ENCODE measurements at regions not wholly inside any gene's neighbourhood (a gene's known extent, or its start where the extent isn't known, plus 50 kb on each side); places are given as distances from the start of the nearest gene placed in this dataset.

GRCh38 chr19:27890206-27890605 is 1322.7 kb downstream of the UQCRFS1 start:
- H3K4me1 ChIP-seq (ENCODE audit: control insufficient read depth in 1 of 2, insufficient read depth in 2 of 2, low read length in 2 of 2) = no peaks in the 10 kb centered on the region
- no peaks in the 10 kb centered on the region for H3K36me3 ChIP-seq (ENCODE audit: control insufficient read depth in 1 of 2, insufficient read depth in 2 of 2, low read length in 2 of 2)
- H3K9ac ChIP-seq (ENCODE audit: low read depth in 1 of 2, low read length in 2 of 2) = no peak overlapping the region
- no peaks in the 10 kb centered on the region for H3K27me3 ChIP-seq (ENCODE audit: control insufficient read depth in 1 of 2, insufficient read depth in 2 of 2, low read length in 2 of 2)
- H3K9me3 ChIP-seq (ENCODE audit: control insufficient read depth in 1 of 2, low read length in 2 of 2) = peaks cover 24 to 26% of the 10 kb centered on the region in 2 donors
- no peak overlapping the region for H3K4me3 ChIP-seq (ENCODE audit: low read depth in 1 of 2, low read length in 2 of 2)
- no peak overlapping the region for H3K27ac ChIP-seq (ENCODE audit: low read depth, low read length)

GRCh38 chr19:27889156-27889555 is 1323.8 kb downstream of the UQCRFS1 start:
- Histone ChIP-seq H3K4me3 (ENCODE audit: low read depth in 1 of 2, low read length in 2 of 2) (no peak overlapping the region), H3K4me1 (ENCODE audit: control insufficient read depth in 1 of 2, insufficient read depth in 2 of 2, low read length in 2 of 2) (no peaks in the 10 kb centered on the region), H3K9ac (ENCODE audit: low read depth in 1 of 2, low read length in 2 of 2) (no peak overlapping the region), H3K27ac (ENCODE audit: low read depth, low read length) (no peak overlapping the region), H3K27me3 (ENCODE audit: control insufficient read depth in 1 of 2, insufficient read depth in 2 of 2, low read length in 2 of 2) (no peaks in the 10 kb centered on the region), H3K9me3 (ENCODE audit: control insufficient read depth in 1 of 2, low read length in 2 of 2) (peaks cover 24 to 31% of the 10 kb centered on the region in 2 donors), H3K36me3 (ENCODE audit: control insufficient read depth in 1 of 2, insufficient read depth in 2 of 2, low read length in 2 of 2) (no peaks in the 10 kb centered on the region)

- Histone ChIP-seq H3K4me3 (ENCODE audit: low read depth in 1 of 2, low read length in 2 of 2) (no peak overlapping the region), H3K27me3 (ENCODE audit: control insufficient read depth in 1 of 2, insufficient read depth in 2 of 2, low read length in 2 of 2) (no peaks in the 10 kb centered on the region), H3K9ac (ENCODE audit: low read depth in 1 of 2, low read length in 2 of 2) (no peak overlapping the region), H3K4me1 (ENCODE audit: control insufficient read depth in 1 of 2, insufficient read depth in 2 of 2, low read length in 2 of 2) (no peaks in the 10 kb centered on the region), H3K9me3 (ENCODE audit: control insufficient read depth in 1 of 2, low read length in 2 of 2) (peaks cover 27% of the 10 kb centered on the region in 2 donors), H3K27ac (ENCODE audit: low read depth, low read length) (no peak overlapping the region), H3K36me3 (ENCODE audit: control insufficient read depth in 1 of 2, insufficient read depth in 2 of 2, low read length in 2 of 2) (no peaks in the 10 kb centered on the region)
Measured at GRCh38 chr19:27887946-27888345, 1325.0 kb downstream of the UQCRFS1 start.

GRCh38 chr19:27885359-27885758 is 1327.6 kb downstream of the UQCRFS1 start:
- Histone ChIP-seq H3K27me3 (ENCODE audit: control insufficient read depth in 1 of 2, insufficient read depth in 2 of 2, low read length in 2 of 2) (no peaks in the 10 kb centered on the region), H3K27ac (ENCODE audit: low read depth, low read length) (no peak overlapping the region), H3K9ac (ENCODE audit: low read depth in 1 of 2, low read length in 2 of 2) (no peak overlapping the region), H3K4me1 (ENCODE audit: control insufficient read depth in 1 of 2, insufficient read depth in 2 of 2, low read length in 2 of 2) (no peaks in the 10 kb centered on the region), H3K4me3 (ENCODE audit: low read depth in 1 of 2, low read length in 2 of 2) (no peak overlapping the region), H3K36me3 (ENCODE audit: control insufficient read depth in 1 of 2, insufficient read depth in 2 of 2, low read length in 2 of 2) (no peaks in the 10 kb centered on the region), H3K9me3 (ENCODE audit: control insufficient read depth in 1 of 2, low read length in 2 of 2) (peaks cover 21 to 31% of the 10 kb centered on the region in 2 donors)

- no peak overlapping the region for H3K9ac ChIP-seq (ENCODE audit: low read depth in 1 of 2, low read length in 2 of 2)
- H3K9me3 ChIP-seq (ENCODE audit: control insufficient read depth in 1 of 2, low read length in 2 of 2) = peaks cover 21 to 29% of the 10 kb centered on the region in 2 donors
- no peak overlapping the region for H3K27ac ChIP-seq (ENCODE audit: low read depth, low read length)
- no peak overlapping the region for H3K4me3 ChIP-seq (ENCODE audit: low read depth in 1 of 2, low read length in 2 of 2)
- H3K27me3 ChIP-seq (ENCODE audit: control insufficient read depth in 1 of 2, insufficient read depth in 2 of 2, low read length in 2 of 2) = no peaks in the 10 kb centered on the region
- H3K36me3 ChIP-seq (ENCODE audit: control insufficient read depth in 1 of 2, insufficient read depth in 2 of 2, low read length in 2 of 2) = no peaks in the 10 kb centered on the region
- no peaks in the 10 kb centered on the region for H3K4me1 ChIP-seq (ENCODE audit: control insufficient read depth in 1 of 2, insufficient read depth in 2 of 2, low read length in 2 of 2)
Measured at GRCh38 chr19:27884376-27884775, 1328.6 kb downstream of the UQCRFS1 start.

GRCh38 chr19:27881213-27881612 is 1331.7 kb downstream of the UQCRFS1 start:
- no peaks in the 10 kb centered on the region for H3K36me3 ChIP-seq (ENCODE audit: control insufficient read depth in 1 of 2, insufficient read depth in 2 of 2, low read length in 2 of 2)
- no peak overlapping the region for H3K9ac ChIP-seq (ENCODE audit: low read depth in 1 of 2, low read length in 2 of 2)
- no peak overlapping the region for H3K27ac ChIP-seq (ENCODE audit: low read depth, low read length)
- no peaks in the 10 kb centered on the region for H3K27me3 ChIP-seq (ENCODE audit: control insufficient read depth in 1 of 2, insufficient read depth in 2 of 2, low read length in 2 of 2)
- peaks cover 19 to 23% of the 10 kb centered on the region in 2 donors for H3K9me3 ChIP-seq (ENCODE audit: control insufficient read depth in 1 of 2, low read length in 2 of 2)
- H3K4me1 ChIP-seq (ENCODE audit: control insufficient read depth in 1 of 2, insufficient read depth in 2 of 2, low read length in 2 of 2) = no peaks in the 10 kb centered on the region
- no peak overlapping the region for H3K4me3 ChIP-seq (ENCODE audit: low read depth in 1 of 2, low read length in 2 of 2)

GRCh38 chr19:27876976-27877512 is 1335.9 kb downstream of the UQCRFS1 start:
- Histone ChIP-seq H3K4me3 (ENCODE audit: low read depth in 1 of 2, low read length in 2 of 2) (no peak overlapping the region), H3K9me3 (ENCODE audit: control insufficient read depth in 1 of 2, low read length in 2 of 2) (peaks cover 20 to 30% of the 10 kb centered on the region in 2 donors), H3K9ac (ENCODE audit: low read depth in 1 of 2, low read length in 2 of 2) (no peak overlapping the region), H3K27ac (ENCODE audit: low read depth, low read length) (no peak overlapping the region), H3K27me3 (ENCODE audit: control insufficient read depth in 1 of 2, insufficient read depth in 2 of 2, low read length in 2 of 2) (no peaks in the 10 kb centered on the region), H3K4me1 (ENCODE audit: control insufficient read depth in 1 of 2, insufficient read depth in 2 of 2, low read length in 2 of 2) (no peaks in the 10 kb centered on the region), H3K36me3 (ENCODE audit: control insufficient read depth in 1 of 2, insufficient read depth in 2 of 2, low read length in 2 of 2) (no peaks in the 10 kb centered on the region)

GRCh38 chr19:27876489-27876888 is 1336.5 kb downstream of the UQCRFS1 start:
- Histone ChIP-seq H3K27me3 (ENCODE audit: control insufficient read depth in 1 of 2, insufficient read depth in 2 of 2, low read length in 2 of 2) (no peaks in the 10 kb centered on the region), H3K36me3 (ENCODE audit: control insufficient read depth in 1 of 2, insufficient read depth in 2 of 2, low read length in 2 of 2) (no peaks in the 10 kb centered on the region), H3K4me1 (ENCODE audit: control insufficient read depth in 1 of 2, insufficient read depth in 2 of 2, low read length in 2 of 2) (no peaks in the 10 kb centered on the region), H3K9me3 (ENCODE audit: control insufficient read depth in 1 of 2, low read length in 2 of 2) (peaks cover 20 to 27% of the 10 kb centered on the region in 2 donors), H3K27ac (ENCODE audit: low read depth, low read length) (no peak overlapping the region), H3K4me3 (ENCODE audit: low read depth in 1 of 2, low read length in 2 of 2) (no peak overlapping the region), H3K9ac (ENCODE audit: low read depth in 1 of 2, low read length in 2 of 2) (no peak overlapping the region)

GRCh38 chr19:27872370-27872769 is 1340.6 kb downstream of the UQCRFS1 start:
- Histone ChIP-seq H3K27me3 (ENCODE audit: control insufficient read depth in 1 of 2, insufficient read depth in 2 of 2, low read length in 2 of 2) (no peaks in the 10 kb centered on the region), H3K9me3 (ENCODE audit: control insufficient read depth in 1 of 2, low read length in 2 of 2) (peaks cover 6 to 22% of the 10 kb centered on the region in 2 donors), H3K4me1 (ENCODE audit: control insufficient read depth in 1 of 2, insufficient read depth in 2 of 2, low read length in 2 of 2) (no peaks in the 10 kb centered on the region), H3K4me3 (ENCODE audit: low read depth in 1 of 2, low read length in 2 of 2) (no peak overlapping the region), H3K36me3 (ENCODE audit: control insufficient read depth in 1 of 2, insufficient read depth in 2 of 2, low read length in 2 of 2) (no peaks in the 10 kb centered on the region), H3K9ac (ENCODE audit: low read depth in 1 of 2, low read length in 2 of 2) (no peak overlapping the region), H3K27ac (ENCODE audit: low read depth, low read length) (no peak overlapping the region)

GRCh38 chr19:27870293-27870692 is 1342.7 kb downstream of the UQCRFS1 start:
- Histone ChIP-seq H3K27ac (ENCODE audit: low read depth, low read length) (no peak overlapping the region), H3K36me3 (ENCODE audit: control insufficient read depth in 1 of 2, insufficient read depth in 2 of 2, low read length in 2 of 2) (no peaks in the 10 kb centered on the region), H3K9me3 (ENCODE audit: control insufficient read depth in 1 of 2, low read length in 2 of 2) (peaks cover 11 to 25% of the 10 kb centered on the region in 2 donors), H3K27me3 (ENCODE audit: control insufficient read depth in 1 of 2, insufficient read depth in 2 of 2, low read length in 2 of 2) (no peaks in the 10 kb centered on the region), H3K4me1 (ENCODE audit: control insufficient read depth in 1 of 2, insufficient read depth in 2 of 2, low read length in 2 of 2) (no peaks in the 10 kb centered on the region), H3K9ac (ENCODE audit: low read depth in 1 of 2, low read length in 2 of 2) (no peak overlapping the region), H3K4me3 (ENCODE audit: low read depth in 1 of 2, low read length in 2 of 2) (no peak overlapping the region)

- H3K9me3 ChIP-seq (ENCODE audit: control insufficient read depth in 1 of 2, low read length in 2 of 2) = peaks cover 9 to 23% of the 10 kb centered on the region in 2 donors
- no peak overlapping the region for H3K9ac ChIP-seq (ENCODE audit: low read depth in 1 of 2, low read length in 2 of 2)
- no peaks in the 10 kb centered on the region for H3K36me3 ChIP-seq (ENCODE audit: control insufficient read depth in 1 of 2, insufficient read depth in 2 of 2, low read length in 2 of 2)
- no peak overlapping the region for H3K4me3 ChIP-seq (ENCODE audit: low read depth in 1 of 2, low read length in 2 of 2)
- H3K4me1 ChIP-seq (ENCODE audit: control insufficient read depth in 1 of 2, insufficient read depth in 2 of 2, low read length in 2 of 2) = no peaks in the 10 kb centered on the region
- H3K27ac ChIP-seq (ENCODE audit: low read depth, low read length) = no peak overlapping the region
- no peaks in the 10 kb centered on the region for H3K27me3 ChIP-seq (ENCODE audit: control insufficient read depth in 1 of 2, insufficient read depth in 2 of 2, low read length in 2 of 2)
Measured at GRCh38 chr19:27868007-27868406, 1344.9 kb downstream of the UQCRFS1 start.
